ENCODE measurements at regions not wholly inside any gene's neighbourhood (a gene's known extent, or its start where the extent isn't known, plus 50 kb on each side); places are given as distances from the start of the nearest gene placed in this dataset.

GRCh38 chr4:33171873-33172525 is 2451.8 kb downstream of the PCDH7 start:
- no peak for DNase-seq (ENCODE audit: low spot score)

GRCh38 chr4:33176566-33176965 is 2456.4 kb downstream of the PCDH7 start:
- DNase-seq (ENCODE audit: low spot score) = no peak

- DNase-seq (ENCODE audit: low spot score) = peak; percentile 17
Observed at GRCh38 chr4:33184657-33185290, 2464.6 kb downstream of the PCDH7 start.

GRCh38 chr4:33187035-33187434 is 2466.9 kb downstream of the PCDH7 start:
- DNase-seq (ENCODE audit: low spot score) = no peak

- no peak for DNase-seq (ENCODE audit: low spot score)
Observed at GRCh38 chr4:33188733-33189132, 2468.6 kb downstream of the PCDH7 start.

GRCh38 chr4:33189169-33189568 is 2469.0 kb downstream of the PCDH7 start:
- no peak for DNase-seq (ENCODE audit: low spot score)

GRCh38 chr4:33193109-33193508 is 2472.9 kb downstream of the PCDH7 start:
- no peak for DNase-seq (ENCODE audit: low spot score)

- DNase-seq (ENCODE audit: low spot score) = no peak
Observed at GRCh38 chr4:33200377-33200776, 2480.2 kb downstream of the PCDH7 start.

GRCh38 chr4:33218238-33218637 is 2498.1 kb downstream of the PCDH7 start:
- no peak for DNase-seq (ENCODE audit: low spot score)

GRCh38 chr4:33226133-33226532 is 2506.0 kb downstream of the PCDH7 start:
- DNase-seq (ENCODE audit: low spot score) = no peak

- DNase-seq (ENCODE audit: low spot score) = no peak
Observed at GRCh38 chr4:33226783-33227182, 2506.6 kb downstream of the PCDH7 start.

GRCh38 chr4:33255094-33255493 is 2534.9 kb downstream of the PCDH7 start:
- DNase-seq (ENCODE audit: low spot score) = no peak

- DNase-seq (ENCODE audit: low spot score) = no peak
Observed at GRCh38 chr4:33255507-33255906, 2535.3 kb downstream of the PCDH7 start.

- DNase-seq (ENCODE audit: low spot score) = no peak
Observed at GRCh38 chr4:33262824-33263223, 2542.7 kb downstream of the PCDH7 start.

- DNase-seq (ENCODE audit: low spot score) = no peak
Observed at GRCh38 chr4:33268776-33269175, 2548.6 kb downstream of the PCDH7 start.

GRCh38 chr4:33270403-33270802 is 2550.2 kb downstream of the PCDH7 start:
- DNase-seq (ENCODE audit: low spot score) = no peak

GRCh38 chr4:33272722-33273121 is 2552.6 kb downstream of the PCDH7 start:
- DNase-seq (ENCODE audit: low spot score) = no peak

- DNase-seq (ENCODE audit: low spot score) = no peak
Observed at GRCh38 chr4:33283818-33284217, 2563.6 kb downstream of the PCDH7 start.

- no peak for DNase-seq (ENCODE audit: low spot score)
Observed at GRCh38 chr4:33296876-33297455, 2576.8 kb downstream of the PCDH7 start.

GRCh38 chr4:33302321-33302720 is 2582.2 kb downstream of the PCDH7 start:
- no peak for DNase-seq (ENCODE audit: low spot score)

GRCh38 chr4:33306131-33306530 is 2586.0 kb downstream of the PCDH7 start:
- DNase-seq (ENCODE audit: low spot score) = no peak

GRCh38 chr4:33316033-33316432 is 2595.9 kb downstream of the PCDH7 start:
- DNase-seq (ENCODE audit: low spot score) = no peak

GRCh38 chr4:33316578-33316977 is 2596.4 kb downstream of the PCDH7 start:
- no peak for DNase-seq (ENCODE audit: low spot score)

GRCh38 chr4:33323393-33323792 is 2603.2 kb downstream of the PCDH7 start:
- DNase-seq (ENCODE audit: low spot score) = no peak
